SIG-M5 treated with dmso at 0.1 percent for 504 hours (cell line): ENCODE measurements at regions not wholly inside any gene's neighbourhood (a gene's known extent, or its start where the extent isn't known, plus 50 kb on each side); places are given as distances from the start of the nearest gene placed in this dataset.

Source experiments
- DNase-seq: peaks from one replicate; lab custom pipeline; 2025; ENCODE audit not compliant: unreplicated experiment; lab: John Stamatoyannopoulos, UW

- DNase-seq = no peak
These were observed 403.3 kb downstream of the EPM2A start for GRCh38 chr6:145332011-145332410.

- no peak for DNase-seq
These were observed 399.2 kb downstream of the EPM2A start for GRCh38 chr6:145336119-145336518.

- no peak for DNase-seq
These were observed 396.2 kb downstream of the EPM2A start for GRCh38 chr6:145339089-145339488.

GRCh38 chr6:145340256-145340655, 395.1 kb downstream of the EPM2A start:
- DNase-seq = no peak

GRCh38 chr6:145345094-145345493, 390.2 kb downstream of the EPM2A start:
- no peak for DNase-seq

- DNase-seq = no peak
These were observed 388.1 kb downstream of the EPM2A start for GRCh38 chr6:145347216-145347615.

GRCh38 chr6:145349950-145350510, 385.3 kb downstream of the EPM2A start:
- DNase-seq = no peak

GRCh38 chr6:145350928-145351327, 384.4 kb downstream of the EPM2A start:
- DNase-seq = no peak

- no peak for DNase-seq
These were observed 382.8 kb downstream of the EPM2A start for GRCh38 chr6:145352382-145353080.

- DNase-seq = no peak
These were observed 374.5 kb downstream of the EPM2A start for GRCh38 chr6:145360865-145361264.

- DNase-seq = peak; percentile 1
These were observed 368.2 kb downstream of the EPM2A start for GRCh38 chr6:145367149-145367548.

- DNase-seq = no peak
These were observed 367.2 kb downstream of the EPM2A start for GRCh38 chr6:145368075-145368474.

GRCh38 chr6:145370559-145370958, 364.8 kb downstream of the EPM2A start:
- DNase-seq = no peak

- no peak for DNase-seq
These were observed 362.6 kb downstream of the EPM2A start for GRCh38 chr6:145372671-145373151.

- DNase-seq = no peak
These were observed 361.5 kb downstream of the EPM2A start for GRCh38 chr6:145373826-145374225.

- no peak for DNase-seq
These were observed 360.8 kb downstream of the EPM2A start for GRCh38 chr6:145374570-145374969.

- no peak for DNase-seq
These were observed 359.8 kb downstream of the EPM2A start for GRCh38 chr6:145375502-145375901.

- no peak for DNase-seq
These were observed 355.1 kb downstream of the EPM2A start for GRCh38 chr6:145380186-145380585.

GRCh38 chr6:145381941-145382340, 353.4 kb downstream of the EPM2A start:
- no peak for DNase-seq

GRCh38 chr6:145383428-145383827, 351.9 kb downstream of the EPM2A start:
- DNase-seq = no peak

- DNase-seq = no peak
These were observed 350.8 kb downstream of the EPM2A start for GRCh38 chr6:145384503-145384902.

GRCh38 chr6:145396499-145396898, 338.8 kb downstream of the EPM2A start:
- DNase-seq = no peak

- no peak for DNase-seq
These were observed 334.8 kb downstream of the EPM2A start for GRCh38 chr6:145400508-145400907.
